LNCaP clone FGC (cell line): ENCODE measurements at regions not wholly inside any gene's neighbourhood (a gene's known extent, or its start where the extent isn't known, plus 50 kb on each side); places are given as distances from the start of the nearest gene placed in this dataset.

Experiments used
- DNase-seq: peaks from one replicate; pipeline ENCODE4 v3.0.0-alpha.2; 2011; ENCODE audit warnings: low read depth
- H3K4me3 ChIP-seq: 2 replicates; pipeline ENCODE4 v1.5.1; 2011; ENCODE audit warnings: mild to moderate bottlenecking, low read depth, low read length, control low read depth
- TF ChIP-seq, protein P1 (sequence below): IDR thresholded peaks from 2 replicates; pipeline ENCODE4 v1.5.1; 2012; ENCODE audit warnings: mild to moderate bottlenecking; ENCODE audit not compliant: control insufficient read depth, insufficient read depth; ENCODE audit errors: extremely low read depth

DNA sequence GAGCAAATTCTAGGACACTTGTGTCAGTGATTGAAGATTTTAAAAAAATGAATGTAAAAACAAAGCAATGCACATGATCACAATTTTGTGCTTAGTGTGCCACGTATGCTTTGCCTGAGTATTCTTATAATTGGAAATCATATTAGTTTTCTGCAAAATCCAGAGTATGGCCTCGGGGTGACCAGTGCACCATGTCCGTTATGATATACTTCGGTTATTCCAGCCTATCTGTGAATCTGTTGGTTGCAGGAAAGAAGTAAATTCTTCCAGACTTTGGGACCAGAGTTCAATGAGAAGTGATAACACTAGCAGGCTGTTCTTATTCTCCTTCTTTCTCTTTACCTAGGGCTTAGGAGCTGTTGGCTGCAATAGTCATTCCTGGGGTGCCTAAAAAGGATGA lies 152.0 kb upstream of the TMC3 start:
- H3K4me3 ChIP-seq: no peak overlapping the region
- TF ChIP-seq, protein P1, sequence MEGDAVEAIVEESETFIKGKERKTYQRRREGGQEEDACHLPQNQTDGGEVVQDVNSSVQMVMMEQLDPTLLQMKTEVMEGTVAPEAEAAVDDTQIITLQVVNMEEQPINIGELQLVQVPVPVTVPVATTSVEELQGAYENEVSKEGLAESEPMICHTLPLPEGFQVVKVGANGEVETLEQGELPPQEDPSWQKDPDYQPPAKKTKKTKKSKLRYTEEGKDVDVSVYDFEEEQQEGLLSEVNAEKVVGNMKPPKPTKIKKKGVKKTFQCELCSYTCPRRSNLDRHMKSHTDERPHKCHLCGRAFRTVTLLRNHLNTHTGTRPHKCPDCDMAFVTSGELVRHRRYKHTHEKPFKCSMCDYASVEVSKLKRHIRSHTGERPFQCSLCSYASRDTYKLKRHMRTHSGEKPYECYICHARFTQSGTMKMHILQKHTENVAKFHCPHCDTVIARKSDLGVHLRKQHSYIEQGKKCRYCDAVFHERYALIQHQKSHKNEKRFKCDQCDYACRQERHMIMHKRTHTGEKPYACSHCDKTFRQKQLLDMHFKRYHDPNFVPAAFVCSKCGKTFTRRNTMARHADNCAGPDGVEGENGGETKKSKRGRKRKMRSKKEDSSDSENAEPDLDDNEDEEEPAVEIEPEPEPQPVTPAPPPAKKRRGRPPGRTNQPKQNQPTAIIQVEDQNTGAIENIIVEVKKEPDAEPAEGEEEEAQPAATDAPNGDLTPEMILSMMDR: no peak
- no peak for DNase-seq

DNA sequence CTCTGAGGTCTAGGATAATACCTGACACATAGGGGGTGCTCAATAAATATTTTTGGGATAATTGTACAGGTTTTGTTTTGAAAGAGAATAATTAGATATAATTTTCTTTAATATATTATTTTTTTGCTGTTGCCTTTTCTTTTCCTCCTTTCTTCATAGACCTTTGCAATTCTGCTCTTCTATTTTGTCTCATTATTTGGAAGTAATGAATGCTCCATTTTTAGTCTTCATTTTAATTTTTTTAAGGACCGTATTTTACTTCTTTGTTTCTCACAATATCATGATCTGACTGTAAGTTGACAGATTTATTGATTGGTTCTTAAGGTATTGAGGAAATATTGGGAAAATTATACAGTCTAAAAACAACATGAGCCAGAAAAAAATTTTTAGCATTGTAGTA lies 150.5 kb upstream of the TMC3 start:
- no peak overlapping the region for H3K4me3 ChIP-seq
- TF ChIP-seq, protein P1: no peak

GRCh38 chr15:81523867-81524266 lies 149.9 kb upstream of the TMC3 start:
- H3K4me3 ChIP-seq: no peak overlapping the region
- TF ChIP-seq, protein P1: no peak
- no peak for DNase-seq

More for the DNA sequence above, 150.5 kb upstream of the TMC3 start:
- DNase-seq: no peak

- no peak overlapping the region for H3K4me3 ChIP-seq
- DNase-seq: no peak
- TF ChIP-seq, protein P1: no peak
Observed at GRCh38 chr15:81520480-81520879, 146.5 kb upstream of the TMC3 start.

DNA sequence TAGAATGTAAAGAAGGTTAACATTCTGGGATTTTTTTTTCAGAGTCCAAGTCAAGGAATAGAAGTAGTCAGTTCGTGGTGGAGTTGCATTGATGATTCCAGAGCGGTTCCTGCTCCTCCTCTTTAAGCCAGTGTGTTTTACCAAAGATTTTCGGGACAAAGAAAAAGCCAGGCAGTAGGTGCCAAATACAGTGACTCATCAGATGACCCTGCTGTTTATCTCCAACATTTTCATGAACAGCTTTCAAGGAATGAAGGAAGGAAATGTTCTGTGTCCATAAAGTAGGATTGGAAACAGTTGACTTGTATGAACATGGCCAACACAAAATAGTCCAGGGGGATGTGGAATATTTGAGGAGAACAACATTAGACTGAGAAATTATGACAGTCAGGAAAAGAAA lies 142.4 kb upstream of the TMC3 start:
- no peak for DNase-seq
- H3K4me3 ChIP-seq: no peak overlapping the region
- TF ChIP-seq, protein P1: no peak

DNA sequence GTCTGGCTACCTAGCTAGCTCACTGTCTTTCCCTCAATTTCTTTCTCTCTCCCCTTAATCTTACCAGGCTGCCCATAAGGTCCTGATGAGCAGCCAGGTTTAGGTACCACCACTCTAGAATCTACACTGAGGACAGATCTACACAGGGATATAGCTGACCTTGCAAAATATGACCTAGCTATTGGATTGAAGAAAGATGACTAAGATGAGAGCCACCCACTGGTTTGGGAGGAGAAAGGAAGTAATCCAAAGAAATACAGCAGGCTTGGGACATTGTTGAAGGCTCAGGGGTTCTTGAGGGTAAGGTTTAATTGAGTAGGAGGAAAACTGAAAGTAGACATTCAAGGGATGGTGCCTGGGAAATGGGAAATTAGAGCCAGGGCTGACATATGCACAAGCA lies 142.0 kb upstream of the TMC3 start:
- TF ChIP-seq, protein P1: no peak
- DNase-seq: no peak
- no peak overlapping the region for H3K4me3 ChIP-seq

DNA sequence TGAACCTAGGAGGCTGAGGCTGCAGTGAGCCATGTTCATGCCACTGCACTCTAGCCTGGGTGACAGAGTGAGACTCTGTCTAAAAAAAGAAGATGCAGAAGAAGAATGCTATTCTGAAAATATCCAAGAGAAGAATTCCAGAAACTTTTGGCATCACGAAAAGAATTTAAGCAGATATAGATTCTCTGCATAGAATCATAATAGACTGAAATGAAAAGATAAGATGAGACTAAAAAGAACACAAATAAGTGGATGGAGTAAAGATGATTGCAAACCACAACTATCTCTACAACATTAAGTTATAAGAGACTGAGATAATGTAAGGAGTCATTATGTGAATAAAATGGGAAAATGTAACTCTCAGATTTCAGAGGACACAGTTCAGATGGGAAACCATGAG lies 140.7 kb upstream of the TMC3 start:
- H3K4me3 ChIP-seq: no peak overlapping the region
- TF ChIP-seq, protein P1: no peak
- no peak for DNase-seq
